Neural cell (in vitro differentiated cells): ENCODE measurements at regions not wholly inside any gene's neighbourhood (a gene's known extent, or its start where the extent isn't known, plus 50 kb on each side); places are given as distances from the start of the nearest gene placed in this dataset.

Experiments
- CTCF ChIP-seq: fragments of 450-650 bp; IDR thresholded peaks from 2 replicates; pipeline ENCODE4 v1.5.1; 2014; ENCODE audit warnings: antibody characterized with exemption, mild to moderate bottlenecking, moderate library complexity; ENCODE audit not compliant: poor library complexity, severe bottlenecking
- POLR2AphosphoS5 ChIP-seq: IDR thresholded peaks from 2 replicates; pipeline ENCODE4 v1.6.1; 2012

- no peak for TF ChIP-seq CTCF
- TF ChIP-seq POLR2AphosphoS5: no peak
These were observed 336.6 kb downstream of the PREX1 start for GRCh38 chr20:48490961-48491831.
